HFFc6 (cell line): ENCODE measurements at regions not wholly inside any gene's neighbourhood (a gene's known extent, or its start where the extent isn't known, plus 50 kb on each side); places are given as distances from the start of the nearest gene placed in this dataset.
"Not testable (repeated sequence)": the region's sequence is repeated elsewhere in the genome, so short reads cannot be mapped to it uniquely, and the experiment has no call there.

Source experiments
- DNase-seq: peaks from one replicate; pipeline ENCODE4 v3.0.0-alpha.2; 2018
- H3K27ac Mint-ChIP-seq: 2 replicates; pipeline ENCODE4 v1.8.0; 2020; ENCODE audit warnings: mild to moderate bottlenecking, mixed read lengths
- H3K27me3 Mint-ChIP-seq: 2 replicates; pipeline ENCODE4 v1.8.0; 2021; ENCODE audit warnings: mild to moderate bottlenecking, moderate library complexity, mixed read lengths; ENCODE audit not compliant: insufficient read depth
- H3K36me3 Mint-ChIP-seq: 2 replicates; pipeline ENCODE4 v1.8.0; 2021; ENCODE audit warnings: low read depth, mixed read lengths
- H3K4me1 Mint-ChIP-seq: 2 replicates; pipeline ENCODE4 v1.8.0; 2020; ENCODE audit warnings: low read depth, mixed read lengths
- H3K4me3 Mint-ChIP-seq: 2 replicates; pipeline ENCODE4 v1.8.0; 2020; ENCODE audit warnings: mild to moderate bottlenecking, moderate library complexity, mixed read lengths
- H3K9me3 Mint-ChIP-seq: 2 replicates; pipeline ENCODE4 v1.8.0; 2020; ENCODE audit warnings: mild to moderate bottlenecking, mixed read lengths
- CTCF ChIP-seq: fragments of 200-600 bp; sonication (generic); IDR thresholded peaks from 2 replicates; pipeline ENCODE4 v1.5.0; 2021; ENCODE audit warnings: antibody characterized with exemption, mild to moderate bottlenecking

GRCh38 chr1:163980394-163980793 is 578.6 kb upstream of the PBX1 start:
- Mint-ChIP-seq H3K4me3 (no peak overlapping the region), H3K36me3 (no peaks in the 10 kb centered on the region), H3K9me3 (no peaks in the 10 kb centered on the region), H3K27ac (no peak overlapping the region), H3K27me3 (no peaks in the 10 kb centered on the region; the same call in 1 of the 2 replicates), H3K4me1 (no peaks in the 10 kb centered on the region; the same call in 1 of the 2 replicates)
- DNase-seq = no peak
- no peak for TF ChIP-seq CTCF

- TF ChIP-seq CTCF = no peak
- Mint-ChIP-seq H3K27me3 (no peaks in the 10 kb centered on the region; the same call in 1 of the 2 replicates), H3K36me3 (no peaks in the 10 kb centered on the region), H3K27ac (no peak overlapping the region), H3K9me3 (no peaks in the 10 kb centered on the region), H3K4me3 (no peak overlapping the region), H3K4me1 (no peaks in the 10 kb centered on the region; the same call in 1 of the 2 replicates)
- DNase-seq = no peak
Observed at GRCh38 chr1:163981500-163982030, 577.4 kb upstream of the PBX1 start.

GRCh38 chr1:163983097-163983496 is 575.9 kb upstream of the PBX1 start:
- TF ChIP-seq CTCF = no peak
- H3K27me3 Mint-ChIP-seq = no peaks in the 10 kb centered on the region; the same call in 1 of the 2 replicates
- H3K4me1 Mint-ChIP-seq = no peaks in the 10 kb centered on the region
- no peak overlapping the region for H3K4me3 Mint-ChIP-seq
- DNase-seq = no peak
- no peak overlapping the region for H3K27ac Mint-ChIP-seq
- no peaks in the 10 kb centered on the region for H3K36me3 Mint-ChIP-seq
- no peaks in the 10 kb centered on the region for H3K9me3 Mint-ChIP-seq

GRCh38 chr1:163985700-163986099 is 573.3 kb upstream of the PBX1 start:
- Mint-ChIP-seq H3K27ac (no peak overlapping the region), H3K4me3 (no peak overlapping the region)

GRCh38 chr1:163999131-163999530 is 559.9 kb upstream of the PBX1 start:
- no peaks in the 10 kb centered on the region for H3K4me1 Mint-ChIP-seq
- no peak for DNase-seq
- H3K4me3 Mint-ChIP-seq = no peak overlapping the region
- H3K27ac Mint-ChIP-seq = no peak overlapping the region
- H3K36me3 Mint-ChIP-seq = no peaks in the 10 kb centered on the region
- no peaks in the 10 kb centered on the region; the same call in none of the 2 replicates for H3K27me3 Mint-ChIP-seq
- H3K9me3 Mint-ChIP-seq = peaks cover 6% of the 10 kb centered on the region; the same call in 1 of the 2 replicates
- no peak for TF ChIP-seq CTCF

More at GRCh38 chr1:163985700-163986099, 573.3 kb upstream of the PBX1 start:
- H3K9me3 Mint-ChIP-seq = no peaks in the 10 kb centered on the region
- no peaks in the 10 kb centered on the region for H3K4me1 Mint-ChIP-seq
- H3K36me3 Mint-ChIP-seq = no peaks in the 10 kb centered on the region
- TF ChIP-seq CTCF = no peak
- no peaks in the 10 kb centered on the region for H3K27me3 Mint-ChIP-seq
- no peak for DNase-seq

- H3K9me3 Mint-ChIP-seq = not testable (repeated sequence)
Observed at GRCh38 chr1:164006186-164006585, 552.8 kb upstream of the PBX1 start.

More at GRCh38 chr1:164006186-164006585, 552.8 kb upstream of the PBX1 start:
- not testable (repeated sequence) for DNase-seq, H3K4me3 Mint-ChIP-seq, H3K4me1 Mint-ChIP-seq, H3K36me3 Mint-ChIP-seq, H3K27me3 Mint-ChIP-seq, H3K27ac Mint-ChIP-seq
